SJCRH30 (cell line): ENCODE measurements at regions not wholly inside any gene's neighbourhood (a gene's known extent, or its start where the extent isn't known, plus 50 kb on each side); places are given as distances from the start of the nearest gene placed in this dataset.

Experiments
- DNase-seq, 2 experiments: peaks; one replicate each; pipeline ENCODE4 v3.0.0-alpha.2; 2015 to 2020
- H3K27ac ChIP-seq: fragments of 250-450 bp; sonication (Bioruptor Pico); 2 replicates; pipeline ENCODE4 v1.5.1; 2020; ENCODE audit warnings: mild to moderate bottlenecking, moderate library complexity
- H3K27me3 ChIP-seq: fragments of 250-450 bp; sonication (Bioruptor Pico); 2 replicates; pipeline ENCODE4 v1.5.1; 2020; ENCODE audit warnings: mild to moderate bottlenecking, moderate library complexity
- H3K36me3 ChIP-seq: fragments of 250-450 bp; sonication (Bioruptor Pico); 2 replicates; pipeline ENCODE4 v1.5.1; 2020; ENCODE audit warnings: mild to moderate bottlenecking, moderate library complexity
- H3K4me1 ChIP-seq: fragments of 250-450 bp; sonication (Bioruptor Pico); 2 replicates; pipeline ENCODE4 v1.5.1; 2020; ENCODE audit warnings: mild to moderate bottlenecking, moderate library complexity
- H3K4me3 ChIP-seq: fragments of 250-450 bp; sonication (Bioruptor Pico); 2 replicates; pipeline ENCODE4 v1.5.1; 2020; ENCODE audit warnings: mild to moderate bottlenecking, moderate library complexity
- H3K9me3 ChIP-seq: fragments of 250-450 bp; sonication (Bioruptor Pico); replicated peaks from 2 replicates; pipeline ENCODE4 v1.5.1; 2020; ENCODE audit warnings: mild to moderate bottlenecking, moderate library complexity

DNA sequence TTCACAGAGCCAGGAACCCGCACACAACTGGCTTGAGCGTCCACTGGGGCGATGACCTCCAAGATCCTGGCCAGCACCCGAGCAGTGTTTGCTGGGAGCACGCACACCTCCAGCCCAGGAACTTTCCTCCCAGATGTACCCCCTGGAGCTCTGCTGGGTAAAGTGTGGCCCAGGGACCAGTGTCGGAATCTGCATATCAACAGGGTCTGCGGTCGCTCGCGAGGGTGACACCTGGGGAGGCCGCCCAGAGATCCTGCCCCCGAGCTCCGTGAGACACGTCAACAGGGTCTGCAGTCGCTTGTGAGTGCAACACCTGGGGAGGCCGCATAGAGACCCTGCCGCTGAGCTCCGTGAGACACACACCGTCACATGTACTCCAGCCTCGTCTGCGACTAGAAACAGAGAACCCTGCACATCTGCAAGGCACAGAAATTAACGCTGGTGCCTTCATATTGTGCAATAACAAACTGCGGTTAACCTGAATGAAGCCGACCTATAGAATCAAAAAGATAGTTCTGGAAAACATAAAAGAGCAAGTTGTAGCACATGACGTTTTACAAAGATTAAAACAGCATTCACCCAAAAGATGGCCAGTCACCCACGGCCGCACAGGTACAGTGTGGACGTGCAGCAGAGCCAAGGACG is 172.4 kb downstream of the BRD1 start:
- Histone ChIP-seq H3K4me3 (no peak overlapping the region), H3K4me1 (no peaks in the 10 kb centered on the region; the same call in 1 of the 2 replicates), H3K36me3 (no peaks in the 10 kb centered on the region), H3K27ac (no peak overlapping the region), H3K27me3 (peaks cover 59% of the 10 kb centered on the region), H3K9me3 (no peaks in the 10 kb centered on the region)
- no peak for DNase-seq

DNA sequence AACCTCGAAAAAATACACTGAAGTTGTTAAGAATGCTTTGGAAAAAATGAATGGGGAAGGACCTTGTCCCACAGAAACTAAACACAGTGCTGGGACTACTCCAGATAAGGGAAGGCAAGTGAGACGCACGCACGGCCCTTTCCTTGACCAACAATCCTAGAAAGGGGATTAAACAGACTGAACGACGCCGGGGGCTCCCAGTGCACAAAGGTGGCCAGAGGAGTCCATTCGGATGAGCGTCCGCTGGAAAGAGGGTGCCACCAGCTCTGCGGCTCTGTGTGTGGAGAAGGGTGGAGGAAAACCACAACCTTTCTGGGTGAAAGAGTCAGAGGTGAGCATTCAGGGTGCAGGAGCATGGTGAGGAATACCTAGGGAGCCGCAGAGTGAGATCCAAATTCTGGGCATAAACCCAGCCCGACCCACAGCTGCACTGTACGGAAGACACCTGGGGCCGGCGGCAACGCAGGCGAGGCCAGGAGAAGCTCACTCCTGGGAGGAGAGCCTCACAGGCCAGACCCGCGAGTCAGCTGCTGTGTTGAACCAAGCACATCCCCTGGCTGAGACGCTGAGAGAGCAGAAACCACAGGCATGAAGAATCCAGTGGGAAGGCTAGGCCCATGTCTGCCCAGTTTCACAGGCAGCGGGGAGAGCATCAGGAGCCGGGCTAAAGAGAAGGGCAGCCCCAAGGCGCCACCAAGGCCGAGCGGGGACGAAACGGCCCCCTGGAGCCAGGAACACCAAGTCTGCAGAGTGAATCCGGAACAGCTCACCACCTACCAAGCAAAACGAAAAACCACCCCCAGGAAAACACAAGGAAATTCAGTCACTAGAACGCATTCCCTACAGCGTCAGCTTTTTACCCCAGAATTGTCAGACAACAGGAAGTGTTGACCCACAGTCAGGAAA is 177.1 kb downstream of the BRD1 start:
- Histone ChIP-seq H3K4me3 (no peak overlapping the region), H3K27me3 (peaks cover 47% of the 10 kb centered on the region), H3K36me3 (no peaks in the 10 kb centered on the region), H3K4me1 (no peaks in the 10 kb centered on the region), H3K27ac (no peak overlapping the region), H3K9me3 (no peaks in the 10 kb centered on the region)
- no peak for DNase-seq

DNA sequence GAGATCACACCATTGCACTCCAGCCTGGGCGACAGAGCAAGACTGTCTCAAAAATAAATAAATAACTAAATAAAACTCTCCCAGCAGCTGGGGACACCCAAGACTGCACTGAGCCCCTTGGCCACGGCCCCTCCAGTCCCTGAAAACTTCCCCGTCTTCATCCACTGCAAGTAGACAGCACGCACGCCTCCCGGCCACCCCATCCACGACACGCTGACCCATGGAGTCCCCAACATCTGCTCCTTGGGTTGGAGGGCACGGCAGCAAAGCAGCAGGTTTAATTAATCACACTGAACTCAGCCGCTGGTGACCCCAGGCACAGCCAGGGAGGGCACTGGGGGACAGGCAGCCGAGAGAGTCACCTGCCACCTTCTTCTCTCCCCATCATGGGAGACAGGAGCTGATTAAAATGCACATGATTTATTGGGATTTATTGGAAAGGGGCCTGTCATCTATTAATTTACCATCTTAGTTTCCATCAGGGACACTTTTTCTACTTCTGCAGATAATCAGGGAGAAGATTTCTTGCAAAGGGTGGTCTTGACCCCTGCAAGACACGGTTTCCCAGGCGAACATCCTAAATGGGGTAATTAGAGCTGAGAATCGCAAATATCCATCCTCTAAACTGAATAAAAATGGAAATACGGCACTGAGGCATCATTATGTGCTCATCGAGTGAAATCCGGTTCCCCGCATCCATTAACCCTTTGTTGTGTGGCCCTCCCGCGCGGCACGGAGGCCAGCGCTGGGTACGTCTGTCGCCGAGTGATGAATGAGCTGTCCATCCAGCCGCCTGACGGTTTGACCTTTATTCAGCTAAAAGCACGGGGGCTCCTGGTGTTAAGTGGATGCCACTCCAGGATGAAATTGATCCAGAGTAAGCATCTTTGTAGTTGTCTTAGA is 178.3 kb downstream of the BRD1 start:
- H3K4me3 ChIP-seq, result no peak overlapping the region
- DNase-seq, result no peak
- H3K36me3 ChIP-seq, result no peaks in the 10 kb centered on the region
- H3K27me3 ChIP-seq, result peaks cover 38% of the 10 kb centered on the region
- H3K4me1 ChIP-seq, result no peaks in the 10 kb centered on the region
- H3K9me3 ChIP-seq, result no peaks in the 10 kb centered on the region
- no peak overlapping the region for H3K27ac ChIP-seq

DNA sequence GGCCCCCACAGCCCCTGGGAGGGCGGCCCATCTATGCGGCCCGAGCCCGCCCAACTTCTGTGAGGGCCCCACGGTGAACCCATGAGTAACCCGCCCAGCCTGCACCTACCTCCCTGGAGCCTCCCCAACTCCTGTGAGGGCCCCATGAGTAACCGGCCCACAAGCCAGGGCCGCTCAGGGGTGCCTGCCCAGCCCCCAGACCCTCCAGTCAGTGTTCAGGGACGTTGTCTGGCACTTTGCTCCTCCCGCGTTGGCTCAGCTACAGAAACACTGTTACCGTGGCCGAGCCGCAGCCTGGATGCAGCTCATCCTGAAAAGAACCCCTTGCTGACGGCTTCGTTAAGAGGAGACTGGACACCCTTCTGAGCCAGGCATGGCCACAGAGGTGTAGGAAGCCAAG is 179.6 kb downstream of the BRD1 start:
- no peak overlapping the region for H3K27ac ChIP-seq
- H3K9me3 ChIP-seq, result no peaks in the 10 kb centered on the region
- H3K4me1 ChIP-seq, result no peaks in the 10 kb centered on the region
- no peak overlapping the region for H3K4me3 ChIP-seq
- peaks cover 29% of the 10 kb centered on the region for H3K27me3 ChIP-seq
- DNase-seq, result no peak
- no peaks in the 10 kb centered on the region for H3K36me3 ChIP-seq

DNA sequence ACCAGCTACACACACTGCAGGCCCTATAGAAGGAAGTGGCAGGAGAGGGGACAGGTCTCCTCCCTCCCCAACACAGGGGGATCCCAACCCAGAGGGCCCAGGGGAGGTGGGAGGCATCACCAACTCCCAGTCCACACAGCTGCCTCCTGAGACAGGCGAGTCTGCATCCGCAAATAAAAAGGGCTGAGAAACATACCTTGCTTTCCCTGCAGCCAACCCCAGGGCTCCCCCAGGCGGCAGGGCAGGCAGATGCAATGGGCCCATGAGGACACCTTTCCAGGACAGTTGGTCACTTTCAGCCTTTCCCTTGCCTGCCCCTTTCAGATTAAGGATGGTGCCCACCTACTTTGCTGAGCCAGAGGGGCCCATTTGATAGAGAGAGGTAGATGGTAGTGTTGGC is 180.0 kb downstream of the BRD1 start:
- Histone ChIP-seq H3K4me1 (no peaks in the 10 kb centered on the region), H3K27ac (no peak overlapping the region), H3K27me3 (peaks cover 26% of the 10 kb centered on the region), H3K9me3 (no peaks in the 10 kb centered on the region), H3K4me3 (no peak overlapping the region), H3K36me3 (no peaks in the 10 kb centered on the region)
- no peak for DNase-seq

DNA sequence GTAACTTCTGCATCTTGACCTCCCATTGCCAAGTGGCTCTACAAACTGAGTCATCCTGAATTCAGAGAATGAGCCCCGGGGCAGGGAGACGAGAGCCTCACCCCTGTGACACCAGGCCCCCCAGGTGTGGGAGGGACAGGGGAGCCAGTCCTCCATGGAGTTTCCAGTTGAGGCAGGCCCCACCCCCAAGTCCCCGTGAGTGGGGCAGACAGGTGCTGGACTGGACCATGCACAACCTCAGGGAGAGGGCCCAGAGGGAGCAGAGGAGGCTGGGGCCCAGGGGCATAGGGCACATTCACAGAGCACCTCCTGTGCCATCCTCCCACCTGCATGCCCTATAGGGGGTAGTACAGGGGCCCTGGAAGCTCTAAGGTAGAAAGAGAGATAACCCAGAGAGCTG is 180.8 kb downstream of the BRD1 start:
- Histone ChIP-seq H3K4me1 (no peaks in the 10 kb centered on the region), H3K9me3 (no peaks in the 10 kb centered on the region), H3K27me3 (peaks cover 29% of the 10 kb centered on the region), H3K36me3 (no peaks in the 10 kb centered on the region), H3K27ac (no peak overlapping the region), H3K4me3 (no peak overlapping the region)
- DNase-seq, result no peak

DNA sequence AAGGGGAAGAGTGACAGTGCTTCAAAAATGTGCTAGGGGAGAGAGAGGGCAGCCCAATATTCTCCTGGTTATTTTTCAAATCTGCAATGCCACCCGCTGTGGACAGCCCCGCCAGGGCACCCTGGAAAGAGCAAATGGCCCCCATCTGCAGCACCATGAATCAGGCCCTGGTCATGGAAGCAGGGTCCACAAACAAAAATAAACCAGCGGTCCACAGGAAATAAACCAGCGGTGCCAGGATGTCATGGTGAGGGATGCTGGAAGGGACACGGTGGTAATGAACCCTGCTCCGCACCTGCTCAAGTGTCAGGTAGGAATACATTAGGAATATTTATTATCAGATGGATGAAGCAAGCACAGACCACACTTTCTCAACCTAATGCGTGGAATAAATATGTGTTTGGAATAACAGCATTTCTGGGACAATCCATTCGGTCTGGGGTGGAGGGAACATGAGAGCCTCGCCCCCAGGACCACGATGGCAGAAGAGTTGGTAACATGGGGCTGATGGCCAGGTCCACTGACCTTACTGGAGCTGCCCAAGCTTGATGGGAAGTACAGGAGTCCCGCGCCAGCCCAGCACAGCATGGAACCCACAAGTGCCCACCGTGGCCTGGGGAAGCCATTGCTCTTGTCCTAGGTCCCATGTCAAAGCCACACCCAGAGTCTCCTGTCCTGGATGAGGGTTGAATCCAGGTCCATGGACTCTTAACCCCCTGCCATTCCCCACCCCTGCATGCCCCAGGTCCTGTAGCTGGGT is 181.7 kb downstream of the BRD1 start:
- no peak for DNase-seq
- no peak overlapping the region for H3K4me3 ChIP-seq
- no peaks in the 10 kb centered on the region for H3K4me1 ChIP-seq
- H3K9me3 ChIP-seq, result no peaks in the 10 kb centered on the region
- no peak overlapping the region for H3K27ac ChIP-seq
- no peaks in the 10 kb centered on the region for H3K36me3 ChIP-seq
- peaks cover 33% of the 10 kb centered on the region for H3K27me3 ChIP-seq

DNA sequence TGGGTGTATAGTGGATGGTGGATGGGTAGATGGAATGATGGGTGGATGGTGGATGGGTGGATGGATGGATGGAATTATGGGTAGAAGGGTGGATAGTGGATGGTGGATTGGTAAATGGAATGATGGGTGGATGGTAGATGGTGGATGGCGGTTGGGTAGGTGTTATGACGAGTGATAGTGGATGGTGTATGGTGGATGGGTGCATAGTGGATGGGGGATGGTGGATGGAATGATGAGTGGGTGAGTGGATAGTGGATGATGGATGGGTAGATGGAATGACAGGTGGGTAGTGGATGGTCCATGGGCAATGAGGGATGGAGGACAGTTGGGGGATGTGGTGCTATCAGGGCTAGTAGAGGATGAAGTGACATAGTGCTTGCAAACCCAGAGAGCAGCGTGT is 182.4 kb downstream of the BRD1 start:
- Histone ChIP-seq H3K4me3 (no peak overlapping the region), H3K9me3 (no peaks in the 10 kb centered on the region), H3K4me1 (no peaks in the 10 kb centered on the region), H3K36me3 (no peaks in the 10 kb centered on the region), H3K27me3 (peaks cover 35% of the 10 kb centered on the region), H3K27ac (no peak overlapping the region)
- no peak for DNase-seq

DNA sequence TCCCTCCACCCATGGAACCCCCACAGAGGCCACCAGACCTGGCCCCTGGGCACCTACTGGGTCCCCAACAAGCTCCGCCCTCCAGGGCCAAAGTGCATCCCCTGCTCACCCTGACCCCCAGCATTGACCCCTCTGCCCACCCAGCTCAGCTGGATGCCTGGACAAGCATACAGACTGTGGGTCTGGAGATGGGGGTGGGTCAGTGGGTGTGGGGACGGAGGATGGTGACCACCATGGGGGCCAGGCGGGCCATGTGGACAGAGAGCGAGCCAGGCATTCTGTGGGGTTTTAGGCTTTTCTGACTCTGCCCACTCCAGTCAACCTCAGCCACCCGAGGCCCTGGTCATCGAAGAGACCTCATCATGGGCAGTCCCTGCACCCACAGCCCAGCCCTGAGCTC is 183.7 kb downstream of the BRD1 start:
- Histone ChIP-seq H3K27me3 (peaks cover 34% of the 10 kb centered on the region), H3K4me1 (no peaks in the 10 kb centered on the region), H3K4me3 (no peak overlapping the region), H3K9me3 (no peaks in the 10 kb centered on the region), H3K36me3 (no peaks in the 10 kb centered on the region), H3K27ac (no peak overlapping the region)
- no peak for DNase-seq

DNA sequence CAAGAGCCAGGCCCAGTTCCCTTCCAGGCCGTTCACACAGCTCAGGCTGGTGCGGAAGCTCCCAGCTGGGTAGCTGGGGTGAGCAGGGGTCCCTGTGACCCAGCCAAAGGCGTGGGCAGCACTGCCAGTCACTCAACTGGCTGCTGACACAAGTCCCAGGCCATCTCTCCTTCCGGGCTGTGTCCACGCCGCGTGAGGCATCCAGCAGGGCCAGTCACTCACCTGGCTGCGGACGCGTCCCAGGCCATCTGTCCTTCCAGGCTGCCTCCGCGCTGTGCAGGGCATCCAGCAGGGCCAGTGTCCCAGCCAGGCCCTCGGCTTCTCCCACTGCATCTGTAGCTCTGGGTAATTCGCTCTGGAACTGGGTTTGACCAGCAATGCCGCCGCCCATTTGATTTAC is 184.2 kb downstream of the BRD1 start:
- Histone ChIP-seq H3K9me3 (no peaks in the 10 kb centered on the region), H3K27ac (no peak overlapping the region), H3K4me1 (peaks cover 5% of the 10 kb centered on the region; the same call in 1 of the 2 replicates), H3K27me3 (peaks cover 38% of the 10 kb centered on the region), H3K4me3 (no peak overlapping the region), H3K36me3 (no peaks in the 10 kb centered on the region)
- DNase-seq, result no peak

DNA sequence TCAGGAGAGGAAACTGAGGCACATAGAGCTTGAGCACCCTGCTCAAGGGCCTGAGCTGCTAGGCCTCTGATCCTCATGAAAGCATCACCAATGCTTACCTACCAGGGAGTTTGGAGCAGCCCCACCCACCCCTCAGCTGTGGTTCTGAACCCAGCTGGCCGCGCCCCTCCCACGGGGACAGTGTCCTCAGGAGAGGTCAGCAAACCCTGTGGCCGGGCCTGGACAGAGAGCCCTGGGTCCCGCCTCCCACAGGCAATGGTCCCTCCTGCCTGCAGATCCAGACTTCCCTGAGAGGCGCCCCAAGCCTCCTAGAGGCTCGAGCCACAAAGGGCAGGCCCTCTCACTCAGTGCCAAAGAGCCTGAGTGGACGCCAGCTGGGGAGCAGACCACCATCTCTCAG is 184.9 kb downstream of the BRD1 start:
- H3K4me3 ChIP-seq, result no peak overlapping the region
- peaks cover 45% of the 10 kb centered on the region for H3K27me3 ChIP-seq
- H3K36me3 ChIP-seq, result no peaks in the 10 kb centered on the region
- no peak for DNase-seq
- peaks cover 7% of the 10 kb centered on the region; the same call in 1 of the 2 replicates for H3K4me1 ChIP-seq
- no peak overlapping the region for H3K27ac ChIP-seq
- H3K9me3 ChIP-seq, result no peaks in the 10 kb centered on the region

DNA sequence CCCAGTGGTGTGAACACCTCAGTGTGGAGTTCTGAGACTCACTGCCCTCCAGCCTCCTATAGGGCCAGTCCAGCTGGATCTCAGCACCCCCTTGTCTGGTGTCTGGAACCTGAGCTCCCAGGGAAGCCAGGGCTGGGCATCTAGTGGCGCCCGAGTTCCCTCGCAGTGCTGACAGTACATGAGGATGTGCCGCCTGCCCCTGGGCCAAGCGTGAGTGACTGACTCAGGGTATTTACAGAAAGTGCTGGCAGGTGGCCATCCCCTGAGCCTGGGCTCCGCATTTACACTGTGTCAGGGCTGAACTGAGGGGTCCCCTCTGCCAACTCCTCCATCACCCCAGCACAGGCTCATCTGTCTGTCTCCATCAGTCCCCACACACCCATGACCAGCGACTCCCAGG is 185.3 kb downstream of the BRD1 start:
- H3K4me3 ChIP-seq, result no peak overlapping the region
- no peak for DNase-seq
- H3K27ac ChIP-seq, result no peak overlapping the region
- H3K36me3 ChIP-seq, result no peaks in the 10 kb centered on the region
- H3K9me3 ChIP-seq, result no peaks in the 10 kb centered on the region
- H3K27me3 ChIP-seq, result peaks cover 50% of the 10 kb centered on the region
- peaks cover 7% of the 10 kb centered on the region; the same call in 1 of the 2 replicates for H3K4me1 ChIP-seq

DNA sequence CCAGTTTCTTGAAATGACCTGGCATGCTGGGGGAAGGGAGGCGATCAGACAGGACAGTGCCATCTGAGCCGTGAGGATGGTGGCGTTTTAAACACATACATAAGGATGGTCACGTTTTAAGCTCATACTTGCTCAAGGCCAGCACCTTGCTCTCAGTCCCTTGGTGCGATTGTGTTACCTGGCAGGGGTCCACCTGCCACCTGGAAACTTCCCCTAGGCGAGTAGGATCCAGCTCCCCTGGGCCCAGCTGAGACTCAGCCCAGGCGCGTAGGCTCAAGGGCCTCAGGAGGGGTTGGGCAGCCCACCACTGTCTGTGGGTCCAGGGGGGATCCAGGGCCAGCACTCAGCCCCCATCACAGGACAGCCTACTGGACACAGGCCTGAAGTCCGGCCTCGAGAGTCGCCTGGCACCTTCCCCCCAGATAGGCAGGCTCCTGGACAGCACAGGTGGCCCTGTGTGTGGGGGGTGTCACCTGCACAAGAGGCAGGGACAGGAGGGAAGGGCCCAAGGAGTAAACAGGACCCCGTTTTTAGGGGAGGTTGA is 185.8 kb downstream of the BRD1 start:
- DNase-seq, result no peak
- no peak overlapping the region for H3K4me3 ChIP-seq
- H3K27me3 ChIP-seq, result peaks cover 54% of the 10 kb centered on the region
- H3K9me3 ChIP-seq, result no peaks in the 10 kb centered on the region
- no peak overlapping the region for H3K27ac ChIP-seq
- no peaks in the 10 kb centered on the region for H3K36me3 ChIP-seq
- H3K4me1 ChIP-seq, result peaks cover 7% of the 10 kb centered on the region; the same call in 1 of the 2 replicates
